Prostate gland (tissue), 2 donors: ENCODE measurements at regions not wholly inside any gene's neighbourhood (a gene's known extent, or its start where the extent isn't known, plus 50 kb on each side); places are given as distances from the start of the nearest gene placed in this dataset.
"Not testable (repeated sequence)": the region's sequence is repeated elsewhere in the genome, so short reads cannot be mapped to it uniquely, and the experiment has no call there.

Experiments used
- DNase-seq: peaks from one replicate; pipeline ENCODE4 v3.0.0-alpha.2; 2019; ENCODE audit warnings: low spot score
- H3K27ac ChIP-seq, 2 donors: fragments of 200-600 bp; sonication (generic); 2 replicates each; pipeline ENCODE4 v1.5.1; 2017 to 2019
- H3K27me3 ChIP-seq: fragments of 200-600 bp; sonication (generic); replicated peaks from 2 replicates; pipeline ENCODE4 v1.5.1; 2019; ENCODE audit not compliant: insufficient read depth
- H3K36me3 ChIP-seq, 2 donors: fragments of 200-600 bp; sonication (generic); 1 replicate in 1 of 2; 2 replicates in 1 of 2; pipeline versions ENCODE4 v1.5.1 to v1.8.1; 2017 to 2019
- H3K4me1 ChIP-seq: fragments of 200-600 bp; sonication (generic); replicated peaks from 2 replicates; pipeline ENCODE4 v1.5.1; 2019
- H3K4me3 ChIP-seq, 2 donors: fragments of 200-600 bp; sonication (generic); 2 replicates each; pipeline ENCODE4 v1.5.1; 2017 to 2019
- H3K9me3 ChIP-seq: fragments of 200-600 bp; sonication (generic); 2 replicates; pipeline ENCODE4 v1.5.1; 2017
- POLR2A ChIP-seq: fragments of 450-650 bp; IDR thresholded peaks from one replicate; pipeline ENCODE4 v1.6.1; 2016; ENCODE audit warnings: antibody characterized with exemption, mild to moderate bottlenecking
- POLR2AphosphoS5 ChIP-seq: sonication (generic); formaldehyde crosslinking; IDR thresholded peaks from one replicate; pipeline ENCODE4 v1.6.1; 2017; ENCODE audit warnings: antibody characterized with exemption
- WGBS: methylation state at CpG from one replicate; pipeline ENCODE4 v1.1.5; 2018; 5-methylcytosine and 5-hydroxymethylcytosine counted together
- intact Hi-C: fragments of 100-400 bp; cut with DNase I; formaldehyde crosslinking; loops from one replicate; pipeline ENCODE4 v1.14.2; 2022
- TF ChIP-seq, protein P1 (sequence below), 4 experiments: fragments of 200-600 bp in 2 of 4; fragments of 450-650 bp in 2 of 4; sonication (generic) in 2 of 4; IDR thresholded peaks; 1 replicate in 3 of 4; 2 replicates in 1 of 4; pipeline ENCODE4 v1.5.1; 2016 to 2019; ENCODE audit warnings: antibody characterized with exemption in 4 of 4, mild to moderate bottlenecking in 2 of 4, moderate library complexity in 2 of 4

- 88% methylated on average over 12 of the region's 12 CpGs for WGBS
- TF ChIP-seq POLR2A = no peak
- no peak for TF ChIP-seq POLR2AphosphoS5
- TF ChIP-seq, protein P1, sequence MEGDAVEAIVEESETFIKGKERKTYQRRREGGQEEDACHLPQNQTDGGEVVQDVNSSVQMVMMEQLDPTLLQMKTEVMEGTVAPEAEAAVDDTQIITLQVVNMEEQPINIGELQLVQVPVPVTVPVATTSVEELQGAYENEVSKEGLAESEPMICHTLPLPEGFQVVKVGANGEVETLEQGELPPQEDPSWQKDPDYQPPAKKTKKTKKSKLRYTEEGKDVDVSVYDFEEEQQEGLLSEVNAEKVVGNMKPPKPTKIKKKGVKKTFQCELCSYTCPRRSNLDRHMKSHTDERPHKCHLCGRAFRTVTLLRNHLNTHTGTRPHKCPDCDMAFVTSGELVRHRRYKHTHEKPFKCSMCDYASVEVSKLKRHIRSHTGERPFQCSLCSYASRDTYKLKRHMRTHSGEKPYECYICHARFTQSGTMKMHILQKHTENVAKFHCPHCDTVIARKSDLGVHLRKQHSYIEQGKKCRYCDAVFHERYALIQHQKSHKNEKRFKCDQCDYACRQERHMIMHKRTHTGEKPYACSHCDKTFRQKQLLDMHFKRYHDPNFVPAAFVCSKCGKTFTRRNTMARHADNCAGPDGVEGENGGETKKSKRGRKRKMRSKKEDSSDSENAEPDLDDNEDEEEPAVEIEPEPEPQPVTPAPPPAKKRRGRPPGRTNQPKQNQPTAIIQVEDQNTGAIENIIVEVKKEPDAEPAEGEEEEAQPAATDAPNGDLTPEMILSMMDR (IDR thresholded peaks at IDR 0.05) = no peak
- no peaks in the 10 kb centered on the region for H3K36me3 ChIP-seq
- H3K4me1 ChIP-seq = no peaks in the 10 kb centered on the region
- H3K27ac ChIP-seq = no peak overlapping the region
- no peak for DNase-seq
- H3K27me3 ChIP-seq = no peaks in the 10 kb centered on the region
- no peak overlapping the region for H3K4me3 ChIP-seq
- intact Hi-C loops = no loop called here
- H3K9me3 ChIP-seq = no peaks in the 10 kb centered on the region
Observed at GRCh38 chr6:14781772-14782525, 463.9 kb upstream of the JARID2 start.

GRCh38 chr6:14782921-14783464, 462.9 kb upstream of the JARID2 start:
- WGBS = 97% methylated on average over 10 of the region's 10 CpGs

DNA sequence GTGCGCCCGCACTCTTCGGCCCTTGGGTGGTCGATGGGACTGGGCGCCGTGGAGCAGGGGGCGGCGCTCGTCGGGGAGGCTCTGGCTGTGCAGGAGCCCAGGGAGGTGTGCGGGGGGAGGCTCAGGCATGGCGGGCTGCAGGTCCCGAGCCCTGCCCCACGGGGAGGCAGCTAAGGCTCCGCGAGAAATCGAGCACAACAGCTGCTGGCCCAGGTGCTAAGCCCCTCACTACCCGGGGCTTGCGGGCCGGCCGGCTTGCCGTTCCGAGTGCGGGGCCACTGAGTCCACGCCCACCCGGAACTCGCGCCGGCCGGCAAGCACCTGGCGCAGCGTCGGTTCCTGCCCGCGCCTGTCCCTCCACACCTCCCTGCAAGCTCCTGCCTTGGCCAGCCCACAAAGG, 462.3 kb upstream of the JARID2 start:
- Histone ChIP-seq H3K27ac (no peak overlapping the region), H3K4me1 (no peaks in the 10 kb centered on the region), H3K9me3 (no peaks in the 10 kb centered on the region), H3K27me3 (no peaks in the 10 kb centered on the region), H3K36me3 (no peaks in the 10 kb centered on the region), H3K4me3 (no peak overlapping the region)
- WGBS = 96% methylated on average over 19 of the region's 35 CpGs
- no peak for DNase-seq
- intact Hi-C loops = no loop called here
- TF ChIP-seq POLR2AphosphoS5 (no peak), POLR2A (no peak)
- TF ChIP-seq, protein P1 (IDR thresholded peaks at IDR 0.05) = no peak

More at GRCh38 chr6:14782921-14783464, 462.9 kb upstream of the JARID2 start:
- DNase-seq, intact Hi-C loops, H3K27ac ChIP-seq, H3K36me3 ChIP-seq, H3K4me3 ChIP-seq, H3K27me3 ChIP-seq, H3K4me1 ChIP-seq, H3K9me3 ChIP-seq: not testable (repeated sequence)

DNA sequence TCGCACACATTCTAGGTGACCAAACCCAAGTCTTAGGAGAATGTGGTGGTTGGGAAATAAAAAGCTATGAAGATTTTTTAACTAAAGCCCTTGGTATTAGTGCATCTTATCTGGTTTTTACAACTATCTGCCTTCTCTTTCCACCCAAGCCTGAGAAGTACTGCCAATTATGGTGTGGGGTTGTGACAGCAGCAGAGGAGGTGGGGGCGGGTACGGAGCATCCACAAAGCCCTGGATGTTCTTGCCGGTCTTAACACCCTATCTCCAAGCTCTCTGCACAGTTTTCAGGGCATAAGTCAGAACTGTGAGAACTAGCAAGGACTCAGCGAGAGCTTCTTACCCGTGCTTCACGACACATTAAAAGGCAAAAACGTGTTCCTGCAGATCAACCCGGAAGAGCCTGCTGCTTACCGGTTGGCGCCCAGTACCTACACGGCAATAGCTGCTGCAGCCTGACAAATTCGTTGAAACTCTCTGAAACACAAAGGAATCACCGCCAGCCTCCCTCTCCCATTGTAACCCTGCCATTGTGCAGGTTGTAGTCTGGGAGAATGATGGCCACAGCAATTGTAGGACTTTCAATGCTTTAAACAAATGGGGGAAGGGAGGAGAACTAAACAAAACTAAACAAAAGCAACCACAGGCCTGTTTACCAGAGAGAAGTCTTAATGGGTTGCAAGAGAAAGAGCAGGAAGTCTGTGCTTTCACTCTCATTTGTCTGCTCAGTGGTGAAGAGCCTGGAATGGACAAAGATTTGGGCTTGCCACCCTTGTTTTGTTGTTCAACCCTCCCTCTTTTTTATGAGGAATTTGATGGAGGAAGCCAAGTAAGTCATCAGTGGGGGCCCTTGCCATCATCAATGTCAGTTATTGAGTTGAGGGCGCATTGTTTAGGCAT, 461.0 kb upstream of the JARID2 start:
- no peak for TF ChIP-seq POLR2A
- Histone ChIP-seq H3K9me3 (no peaks in the 10 kb centered on the region), H3K36me3 (no peaks in the 10 kb centered on the region), H3K4me3 (no peak overlapping the region), H3K27me3 (no peaks in the 10 kb centered on the region), H3K4me1 (no peaks in the 10 kb centered on the region), H3K27ac (no peak overlapping the region)
- DNase-seq = no peak
- 52% methylated on average over 15 of the region's 15 CpGs for WGBS
- intact Hi-C loops = no loop called here

DNA sequence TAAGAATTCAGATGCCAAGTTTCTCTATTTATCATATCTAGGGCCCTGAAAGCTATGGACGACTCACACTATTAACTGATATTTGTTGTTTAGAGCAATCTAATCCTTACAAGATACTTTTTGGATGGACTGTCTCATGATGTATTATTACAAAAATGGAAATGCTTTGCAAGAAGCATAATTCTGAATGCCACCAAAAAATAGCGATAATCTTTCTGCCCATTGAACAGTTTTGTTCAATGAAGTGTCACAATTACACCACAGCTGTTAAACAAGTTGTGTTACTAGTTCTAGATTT, 460.4 kb upstream of the JARID2 start:
- no peaks in the 10 kb centered on the region for H3K36me3 ChIP-seq
- DNase-seq = no peak
- H3K4me1 ChIP-seq = no peaks in the 10 kb centered on the region
- no peak overlapping the region for H3K27ac ChIP-seq
- H3K27me3 ChIP-seq = no peaks in the 10 kb centered on the region
- WGBS = 95% methylated on average over 2 of the region's 2 CpGs
- H3K4me3 ChIP-seq = no peak overlapping the region
- intact Hi-C loops = no loop called here
- H3K9me3 ChIP-seq = no peaks in the 10 kb centered on the region
- TF ChIP-seq, protein P1 (IDR thresholded peaks at IDR 0.05) = no peak
- no peak for TF ChIP-seq POLR2AphosphoS5
- no peak for TF ChIP-seq POLR2A
